ENCODE measurements at regions not wholly inside any gene's neighbourhood (a gene's known extent, or its start where the extent isn't known, plus 50 kb on each side); places are given as distances from the start of the nearest gene placed in this dataset.

DNA sequence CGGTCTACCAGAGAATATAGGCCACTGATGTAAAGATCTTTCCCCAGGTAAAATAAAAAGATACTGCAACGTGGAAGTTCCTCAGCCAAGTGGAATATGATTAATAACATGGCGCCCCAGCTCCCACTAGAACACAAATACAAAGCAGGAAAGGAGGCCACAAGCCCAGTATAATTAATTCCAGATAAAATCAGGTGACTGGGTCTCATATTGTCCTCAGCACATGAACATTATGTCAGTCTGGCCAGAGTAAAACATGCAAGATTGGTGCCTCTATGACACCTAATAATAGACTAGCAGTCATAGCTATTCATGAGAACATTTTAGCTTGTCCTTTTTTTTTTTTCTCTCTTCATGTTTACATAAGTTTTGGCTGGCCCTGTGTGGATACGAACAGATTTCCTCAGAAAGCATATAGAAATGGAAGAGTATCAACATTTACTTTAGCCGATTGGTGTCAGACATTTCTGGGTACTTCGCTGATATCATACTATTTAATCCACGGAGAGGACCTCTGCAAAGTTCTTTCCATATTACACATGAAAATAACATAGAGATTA, 523.8 kb upstream of the SETBP1 start:
- no peaks in the 10 kb centered on the region for H3K9me3 ChIP-seq (ENCODE audit: control insufficient read depth, low read length)
- H3K4me2 ChIP-seq (ENCODE audit: low read length) = no peak overlapping the region
- no peaks in the 10 kb centered on the region for H3K36me3 ChIP-seq (ENCODE audit: control insufficient read depth, insufficient read depth, low read length)
- H3K27ac ChIP-seq = no peak overlapping the region
- no peaks in the 10 kb centered on the region for H3K79me2 ChIP-seq
- no peaks in the 10 kb centered on the region for H3K4me1 ChIP-seq
- no peaks in the 10 kb centered on the region for H3K27me3 ChIP-seq (ENCODE audit: control insufficient read depth, insufficient read depth, low read length)
- no peak overlapping the region for H3K9ac ChIP-seq
- TF ChIP-seq, protein P1, sequence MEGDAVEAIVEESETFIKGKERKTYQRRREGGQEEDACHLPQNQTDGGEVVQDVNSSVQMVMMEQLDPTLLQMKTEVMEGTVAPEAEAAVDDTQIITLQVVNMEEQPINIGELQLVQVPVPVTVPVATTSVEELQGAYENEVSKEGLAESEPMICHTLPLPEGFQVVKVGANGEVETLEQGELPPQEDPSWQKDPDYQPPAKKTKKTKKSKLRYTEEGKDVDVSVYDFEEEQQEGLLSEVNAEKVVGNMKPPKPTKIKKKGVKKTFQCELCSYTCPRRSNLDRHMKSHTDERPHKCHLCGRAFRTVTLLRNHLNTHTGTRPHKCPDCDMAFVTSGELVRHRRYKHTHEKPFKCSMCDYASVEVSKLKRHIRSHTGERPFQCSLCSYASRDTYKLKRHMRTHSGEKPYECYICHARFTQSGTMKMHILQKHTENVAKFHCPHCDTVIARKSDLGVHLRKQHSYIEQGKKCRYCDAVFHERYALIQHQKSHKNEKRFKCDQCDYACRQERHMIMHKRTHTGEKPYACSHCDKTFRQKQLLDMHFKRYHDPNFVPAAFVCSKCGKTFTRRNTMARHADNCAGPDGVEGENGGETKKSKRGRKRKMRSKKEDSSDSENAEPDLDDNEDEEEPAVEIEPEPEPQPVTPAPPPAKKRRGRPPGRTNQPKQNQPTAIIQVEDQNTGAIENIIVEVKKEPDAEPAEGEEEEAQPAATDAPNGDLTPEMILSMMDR (IDR thresholded peaks at IDR 0.05) = no peak
- H3K4me3 ChIP-seq (ENCODE audit: low read depth, low read length) = no peak overlapping the region
- no peak overlapping the region for H2AFZ ChIP-seq

DNA sequence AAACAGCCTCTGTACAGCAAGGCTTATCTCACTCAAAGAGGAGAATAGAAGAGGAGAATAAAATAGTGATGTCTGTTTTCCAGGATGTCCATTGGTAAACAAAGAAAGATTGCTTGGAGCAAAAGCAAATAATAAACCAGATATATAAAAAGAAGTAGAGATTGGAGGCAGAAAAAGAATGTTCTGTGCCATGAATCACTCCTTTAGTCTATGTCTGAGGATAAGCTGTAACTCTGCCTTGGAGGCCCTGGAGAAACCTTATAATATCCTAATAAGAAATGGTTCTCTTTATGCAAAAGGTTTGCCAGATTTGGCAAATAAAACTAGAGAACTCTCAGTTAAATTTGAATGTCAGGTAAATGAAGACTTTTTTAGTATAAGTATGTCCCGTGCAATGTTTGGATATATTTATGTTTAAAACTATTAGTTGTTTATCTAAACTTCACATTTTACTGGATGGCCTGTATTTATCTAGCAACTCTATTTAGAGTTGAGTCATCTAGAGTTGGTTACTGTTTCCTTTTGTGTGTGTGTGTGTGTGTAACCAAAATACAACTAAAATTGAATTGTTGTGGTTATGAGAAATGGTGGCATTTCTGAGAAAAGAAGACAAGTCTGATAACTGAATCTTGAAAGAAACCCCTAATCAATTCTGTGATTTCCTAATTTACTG, 510.3 kb upstream of the SETBP1 start:
- no peak overlapping the region for H3K27ac ChIP-seq
- TF ChIP-seq, protein P1 (IDR thresholded peaks at IDR 0.05) = no peak
- no peaks in the 10 kb centered on the region for H3K4me1 ChIP-seq
- no peak overlapping the region for H2AFZ ChIP-seq
- no peak overlapping the region for H3K9ac ChIP-seq
- H3K79me2 ChIP-seq = no peaks in the 10 kb centered on the region
- no peaks in the 10 kb centered on the region for H3K9me3 ChIP-seq (ENCODE audit: control insufficient read depth, low read length)
- H3K27me3 ChIP-seq (ENCODE audit: control insufficient read depth, insufficient read depth, low read length) = no peaks in the 10 kb centered on the region
- no peak overlapping the region for H3K4me3 ChIP-seq (ENCODE audit: low read depth, low read length)
- H3K36me3 ChIP-seq (ENCODE audit: control insufficient read depth, insufficient read depth, low read length) = no peaks in the 10 kb centered on the region
- H3K4me2 ChIP-seq (ENCODE audit: low read length) = no peak overlapping the region

DNA sequence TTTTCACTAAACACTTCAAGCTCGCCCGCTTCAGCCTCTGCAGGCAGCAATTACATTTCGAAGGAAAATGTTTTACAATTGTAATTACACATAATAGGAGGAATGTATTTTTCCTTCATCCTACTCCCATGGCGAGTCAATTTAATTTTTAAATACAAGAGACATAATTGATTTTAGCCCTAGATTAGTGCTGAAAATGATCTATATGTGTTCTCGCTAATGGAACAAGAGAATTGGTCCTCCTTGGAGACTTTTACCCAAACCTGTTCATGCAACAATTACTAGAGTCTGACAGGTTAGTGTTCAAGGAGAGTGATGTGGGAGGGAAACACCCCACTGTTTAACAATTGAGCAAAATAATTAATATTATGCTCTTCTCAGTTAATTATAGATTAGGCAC, 509.4 kb upstream of the SETBP1 start:
- H3K27me3 ChIP-seq (ENCODE audit: control insufficient read depth, insufficient read depth, low read length) = no peaks in the 10 kb centered on the region
- no peaks in the 10 kb centered on the region for H3K36me3 ChIP-seq (ENCODE audit: control insufficient read depth, insufficient read depth, low read length)
- no peak overlapping the region for H3K27ac ChIP-seq
- H2AFZ ChIP-seq = no peak overlapping the region
- H3K4me1 ChIP-seq = no peaks in the 10 kb centered on the region
- no peak overlapping the region for H3K9ac ChIP-seq
- H3K4me3 ChIP-seq (ENCODE audit: low read depth, low read length) = no peak overlapping the region
- no peaks in the 10 kb centered on the region for H3K79me2 ChIP-seq
- TF ChIP-seq, protein P1 (IDR thresholded peaks at IDR 0.05) = no peak
- no peaks in the 10 kb centered on the region for H3K9me3 ChIP-seq (ENCODE audit: control insufficient read depth, low read length)
- H3K4me2 ChIP-seq (ENCODE audit: low read length) = no peak overlapping the region

DNA sequence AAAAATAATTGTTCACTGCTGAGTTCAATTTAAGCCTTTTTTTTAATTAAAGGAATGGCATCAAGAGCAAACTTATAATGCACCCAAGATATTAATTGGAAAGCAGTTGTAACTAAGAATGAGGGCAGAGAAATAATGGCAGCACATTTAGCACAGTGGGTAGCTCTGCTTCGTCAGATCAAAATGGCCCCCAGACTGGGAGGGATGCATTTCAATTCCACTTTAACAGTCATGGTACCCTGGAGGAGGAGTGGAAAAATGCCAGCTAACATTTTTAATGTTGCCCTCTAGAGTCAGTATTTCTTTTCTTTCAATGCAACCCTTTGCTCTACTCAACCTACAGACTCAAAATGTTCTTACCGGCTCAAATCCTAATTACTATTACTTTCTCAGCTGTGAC, 504.8 kb upstream of the SETBP1 start:
- no peaks in the 10 kb centered on the region for H3K27me3 ChIP-seq (ENCODE audit: control insufficient read depth, insufficient read depth, low read length)
- no peaks in the 10 kb centered on the region for H3K36me3 ChIP-seq (ENCODE audit: control insufficient read depth, insufficient read depth, low read length)
- H3K9me3 ChIP-seq (ENCODE audit: control insufficient read depth, low read length) = no peaks in the 10 kb centered on the region
- no peak overlapping the region for H3K27ac ChIP-seq
- H3K4me3 ChIP-seq (ENCODE audit: low read depth, low read length) = no peak overlapping the region
- no peaks in the 10 kb centered on the region for H3K79me2 ChIP-seq
- H3K9ac ChIP-seq = no peak overlapping the region
- H2AFZ ChIP-seq = no peak overlapping the region
- TF ChIP-seq, protein P1 (IDR thresholded peaks at IDR 0.05) = no peak
- no peak overlapping the region for H3K4me2 ChIP-seq (ENCODE audit: low read length)
- H3K4me1 ChIP-seq = no peaks in the 10 kb centered on the region

DNA sequence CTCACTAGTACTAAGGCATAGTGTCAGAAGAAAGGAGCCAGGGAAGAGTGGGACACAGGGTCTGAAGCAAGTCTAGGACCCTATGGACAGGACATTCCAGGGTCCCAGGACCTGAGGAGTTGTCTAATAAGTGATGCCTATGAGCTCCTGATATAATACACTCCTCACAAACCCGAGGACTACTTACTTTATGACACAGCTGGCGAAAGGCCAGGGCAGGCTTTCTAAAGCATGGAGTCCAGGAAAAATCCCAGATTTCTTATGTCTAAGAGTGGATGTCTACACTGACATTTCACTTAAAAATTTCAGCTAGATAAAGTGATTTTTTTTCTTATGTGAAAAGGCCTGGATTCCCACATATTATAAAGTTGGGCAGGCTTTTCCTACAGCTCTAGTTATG, 502.2 kb upstream of the SETBP1 start:
- no peak overlapping the region for H3K9ac ChIP-seq
- H2AFZ ChIP-seq = no peak overlapping the region
- H3K27ac ChIP-seq = no peak overlapping the region
- H3K27me3 ChIP-seq (ENCODE audit: control insufficient read depth, insufficient read depth, low read length) = no peaks in the 10 kb centered on the region
- H3K4me3 ChIP-seq (ENCODE audit: low read depth, low read length) = no peak overlapping the region
- H3K79me2 ChIP-seq = no peaks in the 10 kb centered on the region
- TF ChIP-seq, protein P1 (IDR thresholded peaks at IDR 0.05) = no peak
- H3K36me3 ChIP-seq (ENCODE audit: control insufficient read depth, insufficient read depth, low read length) = no peaks in the 10 kb centered on the region
- H3K9me3 ChIP-seq (ENCODE audit: control insufficient read depth, low read length) = no peaks in the 10 kb centered on the region
- no peaks in the 10 kb centered on the region for H3K4me1 ChIP-seq
- H3K4me2 ChIP-seq (ENCODE audit: low read length) = no peak overlapping the region
